PC-9 (cell line): ENCODE measurements at regions not wholly inside any gene's neighbourhood (a gene's known extent, or its start where the extent isn't known, plus 50 kb on each side); places are given as distances from the start of the nearest gene placed in this dataset.
"Not testable (repeated sequence)": the region's sequence is repeated elsewhere in the genome, so short reads cannot be mapped to it uniquely, and the experiment has no call there.

Experiments used
- BruUV-seq: library from RNA; stranded (reverse); fragments of 400-500 nt; replicated peaks from 2 replicates; lab custom pipeline; 2021; lab: Mats Ljungman, UMichigan
- CTCF ChIA-PET: fragments of 300-600 bp; sonication (Branson Sonifier 250); formaldehyde crosslinking; loops from one replicate; lab custom pipeline; 2022; ENCODE audit warnings: antibody characterized with exemption; lab: Charles Lee
- POLR2A ChIA-PET: fragments of 300-600 bp; sonication (Branson Sonifier 250); formaldehyde crosslinking; loops from one replicate; lab custom pipeline; 2022; ENCODE audit warnings: antibody characterized with exemption; ENCODE audit not compliant: unreplicated experiment; lab: Charles Lee
- DNase-seq, 2 experiments: peaks; one replicate each; pipeline versions ENCODE4 v3.0.0 to v3.0.0-alpha.2; 2015 to 2022; ENCODE audit warnings: mixed read lengths in 1 of 2
- H2AFZ ChIP-seq: fragments of 200-600 bp; sonication (generic); 2 replicates; pipeline ENCODE4 v1.8.1; 2017; ENCODE audit warnings: antibody characterized with exemption
- H3F3A ChIP-seq: fragments of 200-600 bp; sonication (generic); 2 replicates; pipeline ENCODE4 v1.8.1; 2017; ENCODE audit warnings: antibody characterized with exemption, mild to moderate bottlenecking, low read depth; ENCODE audit not compliant: insufficient read depth
- H3K27ac ChIP-seq: fragments of 200-600 bp; sonication (generic); 2 replicates; pipeline ENCODE4 v1.6.1; 2016; ENCODE audit warnings: mixed run types
- H3K27me3 ChIP-seq: fragments of 200-600 bp; sonication (generic); 2 replicates; pipeline ENCODE4 v1.6.1; 2016; ENCODE audit warnings: low read depth, mixed run types; ENCODE audit not compliant: insufficient read depth
- H3K36me3 ChIP-seq: fragments of 200-600 bp; sonication (generic); 2 replicates; pipeline ENCODE4 v1.6.1; 2016; ENCODE audit warnings: low read depth, mixed run types
- H3K4me1 ChIP-seq: fragments of 200-600 bp; sonication (generic); replicated peaks from 2 replicates; pipeline ENCODE4 v1.6.1; 2016; ENCODE audit warnings: mixed run types; ENCODE audit not compliant: insufficient read depth
- H3K4me2 ChIP-seq: fragments of 200-600 bp; sonication (generic); 2 replicates; pipeline ENCODE4 v1.6.1; 2017; ENCODE audit warnings: mixed run types
- H3K4me3 ChIP-seq: fragments of 200-600 bp; sonication (generic); 2 replicates; pipeline ENCODE4 v1.6.1; 2016; ENCODE audit warnings: mixed run types
- H3K79me2 ChIP-seq: fragments of 200-600 bp; sonication (generic); 2 replicates; pipeline ENCODE4 v1.6.1; 2017; ENCODE audit warnings: low read depth, mixed run types
- H3K9me2 ChIP-seq: fragments of 200-600 bp; sonication (generic); 2 replicates; pipeline ENCODE4 v1.8.1; 2017; ENCODE audit warnings: mild to moderate bottlenecking; ENCODE audit not compliant: insufficient read depth
- H3K9me3 ChIP-seq: fragments of 200-600 bp; sonication (generic); 2 replicates; pipeline ENCODE4 v1.8.1; 2016; ENCODE audit warnings: low read depth; ENCODE audit not compliant: insufficient read depth
- H4K20me1 ChIP-seq: fragments of 200-600 bp; sonication (generic); 2 replicates; pipeline ENCODE4 v1.8.1; 2017; ENCODE audit not compliant: insufficient read depth
- intact Hi-C: fragments of 100-400 bp; cut with micrococcal nuclease; formaldehyde crosslinking; loops from one replicate; pipeline ENCODE4 v1.10.0; 2022; ENCODE audit not compliant: unreplicated experiment
- TF ChIP-seq, protein P1 (sequence below): fragments of 200-600 bp; sonication (generic); conservative IDR thresholded peaks from 2 replicates; pipeline ENCODE4 v1.6.1; 2017; ENCODE audit warnings: mixed run types, antibody characterized with exemption, mild to moderate bottlenecking, moderate library complexity

DNA sequence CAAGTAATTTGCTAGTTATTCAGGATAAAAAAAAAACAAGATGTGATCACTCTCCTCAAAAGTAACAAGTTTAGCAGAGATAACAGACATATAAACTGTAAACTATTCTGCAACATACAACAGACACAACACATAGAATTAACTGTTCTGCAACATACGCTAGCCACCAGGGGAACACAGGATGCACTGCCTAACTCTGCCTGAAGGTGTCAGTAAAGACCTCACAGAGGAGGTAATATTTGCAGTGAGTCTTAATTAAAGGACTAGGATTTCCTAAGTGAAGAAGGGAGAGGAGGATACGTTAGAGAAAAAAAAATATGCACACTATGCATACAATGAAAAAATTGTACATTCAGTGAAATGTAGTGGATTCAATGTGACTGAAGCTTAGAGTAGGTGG lies 129.6 kb downstream of the NBPF8 start:
- DNase-seq: peak in 1 of 2 experiments; percentile 75
- TF ChIP-seq, protein P1, sequence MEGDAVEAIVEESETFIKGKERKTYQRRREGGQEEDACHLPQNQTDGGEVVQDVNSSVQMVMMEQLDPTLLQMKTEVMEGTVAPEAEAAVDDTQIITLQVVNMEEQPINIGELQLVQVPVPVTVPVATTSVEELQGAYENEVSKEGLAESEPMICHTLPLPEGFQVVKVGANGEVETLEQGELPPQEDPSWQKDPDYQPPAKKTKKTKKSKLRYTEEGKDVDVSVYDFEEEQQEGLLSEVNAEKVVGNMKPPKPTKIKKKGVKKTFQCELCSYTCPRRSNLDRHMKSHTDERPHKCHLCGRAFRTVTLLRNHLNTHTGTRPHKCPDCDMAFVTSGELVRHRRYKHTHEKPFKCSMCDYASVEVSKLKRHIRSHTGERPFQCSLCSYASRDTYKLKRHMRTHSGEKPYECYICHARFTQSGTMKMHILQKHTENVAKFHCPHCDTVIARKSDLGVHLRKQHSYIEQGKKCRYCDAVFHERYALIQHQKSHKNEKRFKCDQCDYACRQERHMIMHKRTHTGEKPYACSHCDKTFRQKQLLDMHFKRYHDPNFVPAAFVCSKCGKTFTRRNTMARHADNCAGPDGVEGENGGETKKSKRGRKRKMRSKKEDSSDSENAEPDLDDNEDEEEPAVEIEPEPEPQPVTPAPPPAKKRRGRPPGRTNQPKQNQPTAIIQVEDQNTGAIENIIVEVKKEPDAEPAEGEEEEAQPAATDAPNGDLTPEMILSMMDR: peak; percentile 70
- intact Hi-C loops, H3K27me3 ChIP-seq, H3F3A ChIP-seq, H3K27ac ChIP-seq, H3K4me3 ChIP-seq, H3K79me2 ChIP-seq, H3K36me3 ChIP-seq, POLR2A ChIA-PET, H3K4me2 ChIP-seq, CTCF ChIA-PET, H3K9me3 ChIP-seq, H3K4me1 ChIP-seq, BruUV-seq, H4K20me1 ChIP-seq, H2AFZ ChIP-seq, H3K9me2 ChIP-seq: not testable (repeated sequence)

- BruUV-seq, H2AFZ ChIP-seq, POLR2A ChIA-PET, H3K4me2 ChIP-seq, intact Hi-C loops, H3K9me3 ChIP-seq, H4K20me1 ChIP-seq, H3K27me3 ChIP-seq, H3K9me2 ChIP-seq, CTCF ChIA-PET, DNase-seq, H3K79me2 ChIP-seq, H3K36me3 ChIP-seq, H3K27ac ChIP-seq, H3K4me3 ChIP-seq, H3F3A ChIP-seq: not testable (repeated sequence)
- peaks cover 12% of the 10 kb centered on the region for H3K4me1 ChIP-seq
These were observed 135.5 kb downstream of the NBPF8 start for GRCh38 chr1:120550335-120550734.

DNA sequence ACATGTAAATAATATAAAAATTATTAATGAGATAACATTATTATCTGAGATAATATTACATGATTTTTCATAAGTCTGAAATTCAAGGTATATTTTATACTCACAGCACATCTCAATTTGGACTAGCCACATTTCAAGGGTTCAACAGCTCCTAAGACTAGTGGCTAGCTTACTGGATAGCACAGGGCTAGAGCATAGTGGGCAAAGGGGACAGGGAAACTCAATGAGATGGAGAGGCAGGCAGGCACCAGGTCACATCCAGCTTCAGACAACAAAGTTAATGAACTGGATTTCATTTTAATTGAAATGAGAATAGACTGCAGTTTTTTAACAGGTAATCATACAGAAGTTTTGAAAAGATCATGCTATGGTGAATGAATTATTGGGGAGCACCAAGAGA lies 137.4 kb downstream of the NBPF8 start:
- H3K4me1 ChIP-seq: peaks cover 22% of the 10 kb centered on the region
- H3K4me3 ChIP-seq, H3K9me3 ChIP-seq, H3F3A ChIP-seq, H3K27me3 ChIP-seq, POLR2A ChIA-PET, BruUV-seq, H2AFZ ChIP-seq, H3K36me3 ChIP-seq, H3K27ac ChIP-seq, H3K4me2 ChIP-seq, H3K9me2 ChIP-seq, intact Hi-C loops, CTCF ChIA-PET, DNase-seq, H4K20me1 ChIP-seq: not testable (repeated sequence)
- H3K79me2 ChIP-seq: peaks cover 12% of the 10 kb centered on the region; the same call in 1 of the 2 replicates

DNA sequence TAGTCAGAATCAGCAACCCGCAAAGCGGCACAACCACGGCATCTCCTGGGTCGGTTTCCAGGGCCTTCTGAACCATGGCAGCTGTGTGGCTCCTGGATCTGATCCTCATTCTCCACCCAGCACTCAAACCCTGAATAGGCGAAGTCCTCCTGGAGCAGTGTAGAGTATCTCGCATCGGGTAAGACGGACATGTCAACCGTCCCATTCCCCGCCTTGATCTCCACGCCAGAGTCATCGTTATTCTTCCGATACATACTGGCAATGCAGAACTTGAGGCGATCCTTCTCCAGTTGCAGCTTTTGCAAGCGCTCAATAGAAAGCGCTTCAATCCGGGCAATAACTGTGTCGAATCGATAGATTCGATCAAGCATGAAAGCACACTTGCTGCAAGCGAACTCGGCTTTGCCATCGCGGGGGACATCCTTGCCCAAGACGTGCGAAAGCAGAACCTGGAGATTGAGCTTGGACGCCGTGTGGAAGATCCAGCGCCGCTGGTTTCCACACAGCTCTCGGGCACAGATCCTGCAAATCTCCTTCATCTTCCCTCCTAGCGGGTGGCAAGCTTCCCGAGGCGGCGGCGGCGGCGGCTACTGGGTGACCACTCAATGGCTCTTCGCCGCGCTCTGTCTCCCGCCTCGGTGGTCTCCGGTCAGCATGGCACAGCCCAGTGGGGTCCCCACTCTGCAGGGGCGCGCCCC lies 142.9 kb downstream of the NBPF8 start:
- CTCF ChIA-PET, H3F3A ChIP-seq, H3K27ac ChIP-seq, DNase-seq, H3K27me3 ChIP-seq, H3K9me2 ChIP-seq, H3K9me3 ChIP-seq, BruUV-seq, H4K20me1 ChIP-seq, H2AFZ ChIP-seq, intact Hi-C loops, POLR2A ChIA-PET, H3K36me3 ChIP-seq: not testable (repeated sequence)
- Histone ChIP-seq H3K79me2 (peaks cover 12% of the 10 kb centered on the region; the same call in 1 of the 2 replicates), H3K4me3 (peak overlapping the region; percentile 55), H3K4me1 (peaks cover 23% of the 10 kb centered on the region), H3K4me2 (peak overlapping the region; percentile 68)

DNA sequence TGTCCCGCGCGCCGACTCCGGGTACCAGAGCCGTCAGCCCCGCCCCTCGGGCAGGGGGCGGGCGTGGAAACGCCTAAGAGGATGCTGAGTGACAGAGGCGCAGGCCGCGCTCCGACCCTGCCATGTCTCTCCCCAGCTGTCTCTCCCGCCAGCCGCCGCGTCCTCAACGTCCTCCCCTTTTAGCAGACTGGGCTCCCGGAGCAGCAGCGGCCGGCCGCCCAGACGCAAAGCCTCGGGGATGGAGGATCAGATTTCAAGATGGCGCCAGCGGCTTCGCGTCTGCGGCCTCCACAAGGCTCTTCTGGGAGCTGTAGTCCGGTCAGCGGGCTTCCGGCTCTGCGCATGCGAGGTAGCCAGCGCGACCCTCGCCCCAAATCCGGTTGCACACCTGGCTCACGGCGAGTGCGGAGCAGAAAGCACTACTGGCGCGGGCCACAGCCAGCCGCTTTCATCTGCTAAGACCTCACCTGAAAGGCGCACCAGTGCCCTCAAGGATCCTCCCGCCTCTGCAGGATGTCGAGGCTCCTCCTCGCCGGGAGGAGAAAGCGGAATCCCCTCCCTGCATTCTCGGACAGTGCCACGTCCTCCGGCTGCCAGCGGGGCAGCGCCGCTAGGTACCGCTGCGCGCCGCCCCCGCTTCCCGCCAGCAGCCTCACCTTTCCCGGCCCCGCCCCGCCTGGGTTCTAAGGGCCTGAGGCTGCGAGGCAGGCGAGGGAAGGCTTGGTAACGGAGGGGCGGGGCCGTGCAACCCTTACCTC lies 143.6 kb downstream of the NBPF8 start:
- TSS peak; percentile 27 for BruUV-seq
- not testable (repeated sequence) for H2AFZ ChIP-seq

DNA sequence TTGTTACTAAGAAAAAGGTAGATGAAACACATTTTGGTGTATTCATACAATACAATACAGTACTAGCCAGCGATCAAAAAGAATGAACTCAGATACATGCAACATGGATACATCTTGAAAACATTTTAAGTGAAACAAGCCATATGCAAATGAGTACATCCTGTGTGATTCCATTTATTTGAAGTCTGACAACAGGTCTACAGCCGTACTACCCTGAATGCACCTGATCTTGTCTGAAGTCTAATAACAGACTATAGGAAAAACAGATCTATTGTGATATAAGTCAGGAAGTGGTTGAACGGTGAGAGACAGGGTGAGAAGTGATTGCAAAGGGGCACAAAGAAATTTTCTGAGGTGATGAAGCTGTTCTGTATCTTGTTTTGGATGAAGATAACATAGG lies 146.9 kb downstream of the NBPF8 start:
- H3K79me2 ChIP-seq, H3K9me2 ChIP-seq, POLR2A ChIA-PET, H3K27me3 ChIP-seq, CTCF ChIA-PET, intact Hi-C loops, BruUV-seq, H3K27ac ChIP-seq, H3K4me2 ChIP-seq, H3K9me3 ChIP-seq, H3K36me3 ChIP-seq, DNase-seq, H3K4me1 ChIP-seq, H3F3A ChIP-seq, H3K4me3 ChIP-seq, H2AFZ ChIP-seq, H4K20me1 ChIP-seq: not testable (repeated sequence)

More for the DNA sequence above, 143.6 kb downstream of the NBPF8 start:
- H3K9me2 ChIP-seq, H4K20me1 ChIP-seq, H3K36me3 ChIP-seq, H3F3A ChIP-seq, H3K27me3 ChIP-seq, intact Hi-C loops, H3K9me3 ChIP-seq, POLR2A ChIA-PET, CTCF ChIA-PET: not testable (repeated sequence)
- Histone ChIP-seq H3K79me2 (peaks cover 12% of the 10 kb centered on the region; the same call in 1 of the 2 replicates), H3K27ac (peak overlapping the region; percentile 77), H3K4me3 (peak overlapping the region; percentile 54), H3K4me1 (peaks cover 22% of the 10 kb centered on the region), H3K4me2 (peak overlapping the region; percentile 49; the same call in 1 of the 2 replicates)
- peak; percentile 90 to 91 for DNase-seq
